IPS-18a (cell line): ENCODE measurements at regions not wholly inside any gene's neighbourhood (a gene's known extent, or its start where the extent isn't known, plus 50 kb on each side); places are given as distances from the start of the nearest gene placed in this dataset.
A peak's percentile ranks its signal among the peaks of the same experiment; 100 is the strongest.

ENCODE experiments used
- H3K27ac ChIP-seq: one replicate; pipeline ENCODE4 v1.5.1; 2013; ENCODE audit warnings: low read length
- H3K27me3 ChIP-seq: one replicate; pipeline ENCODE4 v1.6.1; 2013; ENCODE audit warnings: mild to moderate bottlenecking, low read length; ENCODE audit not compliant: control insufficient read depth, insufficient read depth
- H3K36me3 ChIP-seq: one replicate; pipeline ENCODE4 v1.6.1; 2013; ENCODE audit warnings: low read depth, low read length; ENCODE audit not compliant: control insufficient read depth
- H3K4me1 ChIP-seq: one replicate; pipeline ENCODE4 v1.6.1; 2013; ENCODE audit warnings: low read depth, low read length; ENCODE audit not compliant: control insufficient read depth
- H3K4me3 ChIP-seq: one replicate; pipeline ENCODE4 v1.5.1; 2013; ENCODE audit warnings: low read length
- H3K9ac ChIP-seq: one replicate; pipeline ENCODE4 v1.6.1; 2013; ENCODE audit warnings: mild to moderate bottlenecking, low read length, moderate library complexity
- H3K9me3 ChIP-seq: one replicate; pipeline ENCODE4 v1.6.1; 2013; ENCODE audit warnings: low read depth, low read length; ENCODE audit not compliant: control insufficient read depth

- Histone ChIP-seq H3K27me3 (no peaks in the 10 kb centered on the region), H3K9ac (no peak overlapping the region), H3K4me3 (no peak overlapping the region)
Measured at GRCh38 chr3:14306142-14306541, 96.3 kb upstream of the SLC6A6 start.

GRCh38 chr3:14307656-14308302, 94.6 kb upstream of the SLC6A6 start:
- Histone ChIP-seq H3K36me3 (no peaks in the 10 kb centered on the region), H3K4me3 (no peak overlapping the region), H3K4me1 (peaks cover 4% of the 10 kb centered on the region), H3K9me3 (no peaks in the 10 kb centered on the region), H3K27ac (no peak overlapping the region), H3K9ac (no peak overlapping the region), H3K27me3 (no peaks in the 10 kb centered on the region)

More at GRCh38 chr3:14306142-14306541, 96.3 kb upstream of the SLC6A6 start:
- H3K4me1 ChIP-seq: peaks cover 4% of the 10 kb centered on the region
- no peaks in the 10 kb centered on the region for H3K36me3 ChIP-seq
- no peaks in the 10 kb centered on the region for H3K9me3 ChIP-seq
- H3K27ac ChIP-seq: no peak overlapping the region

GRCh38 chr3:14311729-14312128, 90.7 kb upstream of the SLC6A6 start:
- Histone ChIP-seq H3K27me3 (no peaks in the 10 kb centered on the region), H3K4me1 (no peaks in the 10 kb centered on the region), H3K9ac (no peak overlapping the region), H3K9me3 (no peaks in the 10 kb centered on the region), H3K36me3 (no peaks in the 10 kb centered on the region), H3K4me3 (no peak overlapping the region), H3K27ac (no peak overlapping the region)

- no peaks in the 10 kb centered on the region for H3K27me3 ChIP-seq
- H3K9ac ChIP-seq: no peak overlapping the region
- no peaks in the 10 kb centered on the region for H3K4me1 ChIP-seq
- H3K36me3 ChIP-seq: no peaks in the 10 kb centered on the region
- no peak overlapping the region for H3K4me3 ChIP-seq
- no peak overlapping the region for H3K27ac ChIP-seq
- H3K9me3 ChIP-seq: no peaks in the 10 kb centered on the region
Measured at GRCh38 chr3:14312375-14312774, 90.0 kb upstream of the SLC6A6 start.

- no peak overlapping the region for H3K9ac ChIP-seq
- H3K27ac ChIP-seq: no peak overlapping the region
- no peaks in the 10 kb centered on the region for H3K9me3 ChIP-seq
- no peaks in the 10 kb centered on the region for H3K4me1 ChIP-seq
- H3K27me3 ChIP-seq: no peaks in the 10 kb centered on the region
- H3K4me3 ChIP-seq: no peak overlapping the region
- no peaks in the 10 kb centered on the region for H3K36me3 ChIP-seq
Measured at GRCh38 chr3:14317057-14317553, 85.3 kb upstream of the SLC6A6 start.

GRCh38 chr3:14318646-14319045, 83.8 kb upstream of the SLC6A6 start:
- no peak overlapping the region for H3K9ac ChIP-seq
- no peaks in the 10 kb centered on the region for H3K27me3 ChIP-seq
- no peaks in the 10 kb centered on the region for H3K4me1 ChIP-seq
- H3K4me3 ChIP-seq: no peak overlapping the region
- H3K9me3 ChIP-seq: no peaks in the 10 kb centered on the region
- H3K36me3 ChIP-seq: no peaks in the 10 kb centered on the region
- no peak overlapping the region for H3K27ac ChIP-seq

GRCh38 chr3:14319654-14320182, 82.7 kb upstream of the SLC6A6 start:
- no peaks in the 10 kb centered on the region for H3K36me3 ChIP-seq
- no peaks in the 10 kb centered on the region for H3K27me3 ChIP-seq
- H3K9ac ChIP-seq: no peak overlapping the region
- H3K4me1 ChIP-seq: no peaks in the 10 kb centered on the region
- no peaks in the 10 kb centered on the region for H3K9me3 ChIP-seq
- H3K27ac ChIP-seq: no peak overlapping the region
- H3K4me3 ChIP-seq: peak overlapping the region; percentile 29

GRCh38 chr3:14320219-14320618, 82.2 kb upstream of the SLC6A6 start:
- H3K27ac ChIP-seq: no peak overlapping the region
- H3K9ac ChIP-seq: no peak overlapping the region
- no peaks in the 10 kb centered on the region for H3K4me1 ChIP-seq
- no peaks in the 10 kb centered on the region for H3K9me3 ChIP-seq
- no peak overlapping the region for H3K4me3 ChIP-seq
- no peaks in the 10 kb centered on the region for H3K36me3 ChIP-seq
- no peaks in the 10 kb centered on the region for H3K27me3 ChIP-seq

- H3K4me3 ChIP-seq: no peak overlapping the region
- H3K27ac ChIP-seq: no peak overlapping the region
- no peaks in the 10 kb centered on the region for H3K36me3 ChIP-seq
- H3K9me3 ChIP-seq: no peaks in the 10 kb centered on the region
- H3K4me1 ChIP-seq: no peaks in the 10 kb centered on the region
- H3K27me3 ChIP-seq: no peaks in the 10 kb centered on the region
- no peak overlapping the region for H3K9ac ChIP-seq
Measured at GRCh38 chr3:14322001-14322400, 80.4 kb upstream of the SLC6A6 start.

GRCh38 chr3:14322667-14323295, 79.6 kb upstream of the SLC6A6 start:
- Histone ChIP-seq H3K36me3 (no peaks in the 10 kb centered on the region), H3K4me3 (no peak overlapping the region), H3K27ac (no peak overlapping the region), H3K9ac (no peak overlapping the region), H3K27me3 (no peaks in the 10 kb centered on the region), H3K4me1 (no peaks in the 10 kb centered on the region), H3K9me3 (no peaks in the 10 kb centered on the region)

- no peak overlapping the region for H3K4me3 ChIP-seq
- no peaks in the 10 kb centered on the region for H3K36me3 ChIP-seq
- no peaks in the 10 kb centered on the region for H3K9me3 ChIP-seq
- no peaks in the 10 kb centered on the region for H3K4me1 ChIP-seq
- no peak overlapping the region for H3K9ac ChIP-seq
- H3K27me3 ChIP-seq: no peaks in the 10 kb centered on the region
- no peak overlapping the region for H3K27ac ChIP-seq
Measured at GRCh38 chr3:14323401-14324223, 78.8 kb upstream of the SLC6A6 start.
